ENCODE measurements at regions not wholly inside any gene's neighbourhood (a gene's known extent, or its start where the extent isn't known, plus 50 kb on each side); places are given as distances from the start of the nearest gene placed in this dataset.
"Not testable (repeated sequence)": the region's sequence is repeated elsewhere in the genome, so short reads cannot be mapped to it uniquely, and the experiment has no call there.

DNA sequence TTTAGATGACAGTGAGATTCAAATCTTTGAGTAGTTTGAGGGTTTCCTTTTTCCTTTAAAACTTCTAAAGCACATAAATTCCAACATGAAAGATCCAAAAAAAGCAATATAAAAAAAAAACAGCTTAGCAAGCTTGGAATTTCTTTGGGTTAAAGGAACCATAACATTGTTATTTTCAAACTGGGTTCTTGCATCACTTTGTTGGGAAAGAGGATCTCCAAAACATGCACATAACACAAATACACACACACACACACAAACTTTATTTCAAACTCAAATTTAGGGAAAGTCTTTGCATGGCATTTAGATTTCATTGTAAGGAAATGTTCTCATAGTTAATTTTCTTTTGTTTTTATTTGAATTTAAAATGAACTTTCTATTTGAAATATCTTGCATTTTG, 79.2 kb upstream of the COL8A1 start:
- no peaks in the 10 kb centered on the region for H3K27me3 ChIP-seq (ENCODE audit: control insufficient read depth in 3 of 3, insufficient read depth in 3 of 3, low read depth in 1 of 3, low read length in 3 of 3)
- no peaks in the 10 kb centered on the region for H3K9me3 ChIP-seq (replicated peaks in 1 of 2; ENCODE audit: control insufficient read depth in 2 of 2, insufficient read depth in 1 of 2, low read depth in 1 of 2, low read length in 2 of 2)
- no peak overlapping the region for H2BK5ac ChIP-seq (ENCODE audit: low read length)
- no peak overlapping the region for H3K23ac ChIP-seq (ENCODE audit: low read depth, low read length, poor library complexity)
- H3K14ac ChIP-seq (ENCODE audit: low read length): no peak overlapping the region
- no peak overlapping the region for H2BK12ac ChIP-seq (ENCODE audit: low read length)
- H4K8ac ChIP-seq (ENCODE audit: low read depth, low read length): no peak overlapping the region
- no peak overlapping the region for H3K4me3 ChIP-seq (ENCODE audit: low read length in 2 of 2)
- H3K4me1 ChIP-seq (ENCODE audit: control insufficient read depth in 2 of 2, insufficient read depth in 1 of 2, low read depth in 1 of 2, low read length in 2 of 2): no peaks in the 10 kb centered on the region
- H2BK120ac ChIP-seq (ENCODE audit: low read depth, low read length): no peak overlapping the region
- H2AFZ ChIP-seq (ENCODE audit: low read length): no peak overlapping the region
- H3K36me3 ChIP-seq (replicated peaks in 1 of 2; ENCODE audit: control insufficient read depth in 2 of 2, insufficient read depth in 2 of 2, low read length in 2 of 2): no peaks in the 10 kb centered on the region
- no peak overlapping the region for H3K4me2 ChIP-seq (ENCODE audit: insufficient read depth, low read length, poor library complexity, severe bottlenecking)
- H3K18ac ChIP-seq (ENCODE audit: low read length): no peak overlapping the region
- H4K91ac ChIP-seq (ENCODE audit: low read depth, low read length, poor library complexity): no peak overlapping the region
- no peak overlapping the region for H3K4ac ChIP-seq (ENCODE audit: low read length)
- no peak overlapping the region for H2AK5ac ChIP-seq (ENCODE audit: low read depth, low read length)
- no peak overlapping the region for H3K9ac ChIP-seq (ENCODE audit: low read depth, low read length, poor library complexity)
- no peak overlapping the region for H3K27ac ChIP-seq (replicated peaks; ENCODE audit: low read length)
- no peak for DNase-seq (ENCODE audit: low spot score)
- H3K79me1 ChIP-seq (ENCODE audit: low read depth, low read length): no peaks in the 10 kb centered on the region
- no peak overlapping the region for H2BK15ac ChIP-seq (ENCODE audit: low read length)

DNA sequence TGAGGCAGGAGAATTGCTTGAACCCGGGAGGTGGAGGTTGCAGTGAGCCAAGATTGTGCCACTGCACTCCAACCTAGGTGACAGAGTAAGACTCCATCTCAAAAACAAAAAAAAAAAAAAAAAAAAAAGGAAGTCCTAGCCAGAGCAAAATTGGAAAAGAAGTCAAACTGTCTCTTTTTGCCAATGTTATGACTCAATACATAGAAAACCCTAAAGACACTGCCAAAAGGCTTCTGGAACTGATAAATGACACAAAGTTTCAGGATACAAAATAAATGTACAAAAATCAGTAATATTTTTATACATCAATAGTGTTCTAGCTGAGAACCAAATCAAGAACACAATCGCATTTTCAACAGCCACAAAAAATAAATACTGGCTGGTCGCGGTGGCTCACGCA, 82.5 kb upstream of the COL8A1 start:
- H3K27ac ChIP-seq (replicated peaks; ENCODE audit: low read length); H4K8ac ChIP-seq (ENCODE audit: low read depth, low read length); H3K14ac ChIP-seq (ENCODE audit: low read length); H3K36me3 ChIP-seq (replicated peaks in 1 of 2; ENCODE audit: control insufficient read depth in 2 of 2, insufficient read depth in 2 of 2, low read length in 2 of 2); H2BK5ac ChIP-seq (ENCODE audit: low read length); H3K4ac ChIP-seq (ENCODE audit: low read length); H2BK12ac ChIP-seq (ENCODE audit: low read length); H3K4me3 ChIP-seq (ENCODE audit: low read length in 2 of 2); H2AK5ac ChIP-seq (ENCODE audit: low read depth, low read length); H3K9me3 ChIP-seq (replicated peaks in 1 of 2; ENCODE audit: control insufficient read depth in 2 of 2, insufficient read depth in 1 of 2, low read depth in 1 of 2, low read length in 2 of 2); H2AFZ ChIP-seq (ENCODE audit: low read length); H3K18ac ChIP-seq (ENCODE audit: low read length); DNase-seq (ENCODE audit: low spot score); H2BK120ac ChIP-seq (ENCODE audit: low read depth, low read length); H4K91ac ChIP-seq (ENCODE audit: low read depth, low read length, poor library complexity); H3K23ac ChIP-seq (ENCODE audit: low read depth, low read length, poor library complexity); H3K4me1 ChIP-seq (ENCODE audit: control insufficient read depth in 2 of 2, insufficient read depth in 1 of 2, low read depth in 1 of 2, low read length in 2 of 2); H3K27me3 ChIP-seq (ENCODE audit: control insufficient read depth in 3 of 3, insufficient read depth in 3 of 3, low read depth in 1 of 3, low read length in 3 of 3); H3K9ac ChIP-seq (ENCODE audit: low read depth, low read length, poor library complexity); H3K4me2 ChIP-seq (ENCODE audit: insufficient read depth, low read length, poor library complexity, severe bottlenecking); H2BK15ac ChIP-seq (ENCODE audit: low read length); H3K79me1 ChIP-seq (ENCODE audit: low read depth, low read length): not testable (repeated sequence)
- WGBS, 2 donors (ENCODE audit: extremely low coverage in 2 of 2, insufficient read length in 2 of 2, insufficient replicate concordance in 1 of 2): no CpG with 5 or more reads among the region's 5 CpGs

DNA sequence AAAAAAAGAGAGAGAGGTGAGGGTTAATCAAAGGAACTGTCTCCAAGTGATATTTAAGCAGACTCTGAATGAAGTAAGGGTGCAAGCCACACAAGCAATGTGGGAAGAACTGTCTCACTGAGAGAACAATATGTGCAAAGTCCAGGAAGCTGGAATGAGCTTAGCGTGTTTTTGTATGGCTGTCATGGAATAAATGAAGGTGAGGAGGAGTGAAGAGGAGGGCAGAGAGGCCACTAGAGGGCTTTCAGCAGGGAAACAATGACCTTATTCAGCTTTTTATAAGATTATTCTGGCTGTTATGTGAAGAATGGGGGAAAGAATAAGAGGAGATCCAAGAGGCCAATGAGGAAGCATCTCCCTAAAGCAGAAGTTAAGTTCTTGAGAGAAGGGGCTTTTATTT, 86.9 kb upstream of the COL8A1 start:
- Histone ChIP-seq H2AK5ac (ENCODE audit: low read depth, low read length) (no peak overlapping the region), H3K79me1 (ENCODE audit: low read depth, low read length) (no peaks in the 10 kb centered on the region), H4K8ac (ENCODE audit: low read depth, low read length) (no peak overlapping the region), H2AFZ (ENCODE audit: low read length) (no peak overlapping the region), H3K14ac (ENCODE audit: low read length) (no peak overlapping the region), H3K9me3 (replicated peaks in 1 of 2; ENCODE audit: control insufficient read depth in 2 of 2, insufficient read depth in 1 of 2, low read depth in 1 of 2, low read length in 2 of 2) (no peaks in the 10 kb centered on the region), H3K9ac (ENCODE audit: low read depth, low read length, poor library complexity) (no peak overlapping the region), H4K91ac (ENCODE audit: low read depth, low read length, poor library complexity) (no peak overlapping the region), H3K23ac (ENCODE audit: low read depth, low read length, poor library complexity) (no peak overlapping the region), H3K27me3 (ENCODE audit: control insufficient read depth in 3 of 3, insufficient read depth in 3 of 3, low read depth in 1 of 3, low read length in 3 of 3) (no peaks in the 10 kb centered on the region), H2BK15ac (ENCODE audit: low read length) (no peak overlapping the region), H3K36me3 (replicated peaks in 1 of 2; ENCODE audit: control insufficient read depth in 2 of 2, insufficient read depth in 2 of 2, low read length in 2 of 2) (no peaks in the 10 kb centered on the region), H3K4me2 (ENCODE audit: insufficient read depth, low read length, poor library complexity, severe bottlenecking) (no peak overlapping the region), H3K4me1 (ENCODE audit: control insufficient read depth in 2 of 2, insufficient read depth in 1 of 2, low read depth in 1 of 2, low read length in 2 of 2) (peaks cover 0 to 6% of the 10 kb centered on the region in 2 donors), H3K4me3 (ENCODE audit: low read length in 2 of 2) (no peak overlapping the region), H3K27ac (replicated peaks; ENCODE audit: low read length) (no peak overlapping the region), H2BK5ac (ENCODE audit: low read length) (no peak overlapping the region), H3K4ac (ENCODE audit: low read length) (no peak overlapping the region), H3K18ac (ENCODE audit: low read length) (no peak overlapping the region), H2BK120ac (ENCODE audit: low read depth, low read length) (no peak overlapping the region), H2BK12ac (ENCODE audit: low read length) (no peak overlapping the region)
- no CpG with 5 or more reads among the region's 1 CpG for WGBS, 2 donors (ENCODE audit: extremely low coverage in 2 of 2, insufficient read length in 2 of 2, insufficient replicate concordance in 1 of 2)
- no peak for DNase-seq (ENCODE audit: low spot score)

DNA sequence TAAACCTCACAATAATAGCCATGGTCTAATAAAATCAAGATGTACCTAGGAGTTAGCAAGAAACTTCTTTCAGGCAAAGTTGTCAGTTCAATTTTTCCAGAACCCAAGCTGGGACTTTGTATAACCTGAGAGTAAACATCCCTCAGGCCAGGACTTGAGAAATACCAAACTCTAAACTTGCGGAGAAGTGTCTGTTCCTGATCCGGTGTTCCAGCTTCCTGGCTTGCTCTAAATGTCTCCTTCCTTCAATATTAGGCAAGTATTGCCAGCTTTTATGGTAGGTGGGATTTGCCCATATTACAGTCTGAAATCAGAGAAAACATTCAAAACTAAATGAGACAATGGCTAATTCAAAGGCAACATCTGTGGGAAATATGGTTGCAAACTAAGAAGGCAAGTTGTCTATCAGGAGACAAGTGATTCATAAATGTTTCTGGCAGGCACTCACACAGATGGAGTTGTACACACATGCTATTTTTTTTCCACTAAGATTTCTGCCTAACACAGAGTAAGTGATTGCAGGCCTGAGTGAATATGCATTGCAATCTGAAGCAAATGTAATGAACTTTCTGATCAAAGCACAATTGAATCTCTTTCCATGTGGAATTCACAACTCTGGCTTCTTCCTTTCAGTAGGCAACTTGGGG, 88.3 kb upstream of the COL8A1 start:
- Histone ChIP-seq H2BK5ac (ENCODE audit: low read length) (no peak overlapping the region), H2AFZ (ENCODE audit: low read length) (no peak overlapping the region), H4K91ac (ENCODE audit: low read depth, low read length, poor library complexity) (no peak overlapping the region), H3K18ac (ENCODE audit: low read length) (no peak overlapping the region), H2BK12ac (ENCODE audit: low read length) (no peak overlapping the region), H3K27ac (replicated peaks; ENCODE audit: low read length) (no peak overlapping the region), H2BK15ac (ENCODE audit: low read length) (no peak overlapping the region), H3K14ac (ENCODE audit: low read length) (no peak overlapping the region), H2AK5ac (ENCODE audit: low read depth, low read length) (no peak overlapping the region), H3K23ac (ENCODE audit: low read depth, low read length, poor library complexity) (no peak overlapping the region), H3K4me2 (ENCODE audit: insufficient read depth, low read length, poor library complexity, severe bottlenecking) (no peak overlapping the region), H3K27me3 (ENCODE audit: control insufficient read depth in 3 of 3, insufficient read depth in 3 of 3, low read depth in 1 of 3, low read length in 3 of 3) (no peaks in the 10 kb centered on the region), H3K4ac (ENCODE audit: low read length) (no peak overlapping the region), H4K8ac (ENCODE audit: low read depth, low read length) (no peak overlapping the region), H3K36me3 (replicated peaks in 1 of 2; ENCODE audit: control insufficient read depth in 2 of 2, insufficient read depth in 2 of 2, low read length in 2 of 2) (no peaks in the 10 kb centered on the region), H3K9me3 (replicated peaks in 1 of 2; ENCODE audit: control insufficient read depth in 2 of 2, insufficient read depth in 1 of 2, low read depth in 1 of 2, low read length in 2 of 2) (no peaks in the 10 kb centered on the region), H2BK120ac (ENCODE audit: low read depth, low read length) (no peak overlapping the region), H3K79me1 (ENCODE audit: low read depth, low read length) (no peaks in the 10 kb centered on the region), H3K4me1 (ENCODE audit: control insufficient read depth in 2 of 2, insufficient read depth in 1 of 2, low read depth in 1 of 2, low read length in 2 of 2) (peaks cover 0 to 6% of the 10 kb centered on the region in 2 donors), H3K9ac (ENCODE audit: low read depth, low read length, poor library complexity) (no peak overlapping the region), H3K4me3 (ENCODE audit: low read length in 2 of 2) (no peak overlapping the region)
- no peak for DNase-seq (ENCODE audit: low spot score)
- no CpG with 5 or more reads among the region's 2 CpGs for WGBS, 2 donors (ENCODE audit: extremely low coverage in 2 of 2, insufficient read length in 2 of 2, insufficient replicate concordance in 1 of 2)
